ENCODE measurements at regions not wholly inside any gene's neighbourhood (a gene's known extent, or its start where the extent isn't known, plus 50 kb on each side); places are given as distances from the start of the nearest gene placed in this dataset.
A peak's percentile ranks its signal among the peaks of the same experiment; 100 is the strongest.
"Not testable (repeated sequence)": the region's sequence is repeated elsewhere in the genome, so short reads cannot be mapped to it uniquely, and the experiment has no call there.

GRCh38 chr1:201732351-201732750, 96.6 kb upstream of the IPO9 start:
- intact Hi-C loops (cut with micrococcal nuclease) = no loop called here
- no peaks in the 10 kb centered on the region for H4K20me1 ChIP-seq (ENCODE audit: insufficient read depth, low read length)

GRCh38 chr1:201734221-201734620, 94.7 kb upstream of the IPO9 start:
- H4K20me1 ChIP-seq (ENCODE audit: insufficient read depth, low read length); H3K4me3 ChIP-seq (replicated peaks in 1 of 3; ENCODE audit: low read depth in 2 of 3, low read length in 3 of 3); H3K9ac ChIP-seq (ENCODE audit: insufficient read depth, low read length, poor library complexity, severe bottlenecking); H3K79me2 ChIP-seq (ENCODE audit: insufficient read depth, low read length); H3K36me3 Mint-ChIP-seq; H3K27me3 ChIP-seq (ENCODE audit: control insufficient read depth in 2 of 2, insufficient read depth in 2 of 2, low read length in 2 of 2); H2AFZ ChIP-seq (ENCODE audit: insufficient read depth, low read depth, low read length, poor library complexity, severe bottlenecking); H3K4me2 ChIP-seq (replicated peaks; ENCODE audit: extremely low read depth, low read length, poor library complexity, severe bottlenecking); DNase-seq; H3K27ac ChIP-seq (ENCODE audit: low read depth in 1 of 2, low read length in 2 of 2); H3K9me3 ChIP-seq (replicated peaks in 1 of 2; ENCODE audit: control insufficient read depth in 1 of 2, insufficient read depth in 1 of 2, low read length in 2 of 2); H3K9me3 Mint-ChIP-seq; intact Hi-C loops (cut with micrococcal nuclease); H3K36me3 ChIP-seq (replicated peaks in 1 of 2; ENCODE audit: control insufficient read depth in 1 of 2, insufficient read depth in 2 of 2, low read length in 2 of 2); H3K4me3 Mint-ChIP-seq: not testable (repeated sequence)
- H3K4me1 ChIP-seq (ENCODE audit: control insufficient read depth in 1 of 2, insufficient read depth in 2 of 2, low read length in 2 of 2) = peaks cover under 1 to 12% of the 10 kb centered on the region in 2 donors
- WGBS (ENCODE audit: insufficient coverage) = 83% methylated on average over 3 of the region's 4 CpGs
- Mint-ChIP-seq H3K4me1 (peaks cover 23% of the 10 kb centered on the region), H3K27ac (peak overlapping the region in 1 of 7 donors; percentile 12), H3K27me3 (ENCODE audit: low read depth in 3 of 3) (peaks cover 8 to 13% (median 10%) of the 10 kb centered on the region in 3 donors)

More at GRCh38 chr1:201732351-201732750, 96.6 kb upstream of the IPO9 start:
- H3K4me3 ChIP-seq (replicated peaks in 1 of 3; ENCODE audit: low read depth in 2 of 3, low read length in 3 of 3) = no peak overlapping the region
- H2AFZ ChIP-seq (ENCODE audit: insufficient read depth, low read depth, low read length, poor library complexity, severe bottlenecking) = no peak overlapping the region
- H3K4me1 ChIP-seq (ENCODE audit: control insufficient read depth in 1 of 2, insufficient read depth in 2 of 2, low read length in 2 of 2) = peaks cover 0 to 11% of the 10 kb centered on the region in 2 donors
- H3K27ac ChIP-seq (ENCODE audit: low read depth in 1 of 2, low read length in 2 of 2) = no peak overlapping the region
- H3K9me3 ChIP-seq (replicated peaks in 1 of 2; ENCODE audit: control insufficient read depth in 1 of 2, insufficient read depth in 1 of 2, low read length in 2 of 2) = no peaks in the 10 kb centered on the region
- H3K9ac ChIP-seq (ENCODE audit: insufficient read depth, low read length, poor library complexity, severe bottlenecking) = no peak overlapping the region
- Mint-ChIP-seq H3K4me1 (peaks cover 19% of the 10 kb centered on the region), H3K36me3 (no peaks in the 10 kb centered on the region), H3K27me3 (ENCODE audit: low read depth in 3 of 3) (peaks cover 0 to 5% (median 3%) of the 10 kb centered on the region in 3 donors), H3K27ac (no peak overlapping the region), H3K4me3 (no peak overlapping the region), H3K9me3 (no peaks in the 10 kb centered on the region)
- no CpG with 5 or more reads among the region's 2 CpGs for WGBS (ENCODE audit: insufficient coverage)
- no peaks in the 10 kb centered on the region for H3K79me2 ChIP-seq (ENCODE audit: insufficient read depth, low read length)
- no peak for TF ChIP-seq CTCF (IDR thresholded peaks at IDR 0.05)
- DNase-seq = no peak
- no peak overlapping the region for H3K4me2 ChIP-seq (replicated peaks; ENCODE audit: extremely low read depth, low read length, poor library complexity, severe bottlenecking)
- no peaks in the 10 kb centered on the region for H3K36me3 ChIP-seq (replicated peaks in 1 of 2; ENCODE audit: control insufficient read depth in 1 of 2, insufficient read depth in 2 of 2, low read length in 2 of 2)
- no peaks in the 10 kb centered on the region for H3K27me3 ChIP-seq (ENCODE audit: control insufficient read depth in 2 of 2, insufficient read depth in 2 of 2, low read length in 2 of 2)

All from CD14-positive monocyte (primary cell).